ENCODE measurements at regions not wholly inside any gene's neighbourhood (a gene's known extent, or its start where the extent isn't known, plus 50 kb on each side); places are given as distances from the start of the nearest gene placed in this dataset.
"Not testable (repeated sequence)": the region's sequence is repeated elsewhere in the genome, so short reads cannot be mapped to it uniquely, and the experiment has no call there.

DNA sequence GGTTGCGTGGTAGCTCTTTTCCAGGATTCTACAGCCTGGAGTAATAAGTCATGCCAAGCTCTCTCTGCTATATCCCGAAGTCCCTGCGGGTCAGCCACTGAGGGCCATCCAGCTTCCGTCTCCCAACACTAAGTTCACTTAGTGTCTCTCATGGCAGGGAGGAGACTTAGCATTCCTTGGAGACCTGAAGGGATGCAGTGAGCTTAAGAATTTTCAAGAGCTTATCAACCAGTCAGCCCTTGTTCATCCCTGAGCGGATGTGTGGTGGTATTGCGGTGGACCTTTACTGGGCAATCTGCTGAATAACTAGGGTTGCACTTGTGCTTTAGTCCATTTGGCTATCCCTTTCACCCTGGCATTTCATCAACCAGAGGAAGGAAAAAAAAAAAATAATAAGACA, 85.8 kb upstream of the ADGRA3 start:
- TF ChIP-seq, protein P1, sequence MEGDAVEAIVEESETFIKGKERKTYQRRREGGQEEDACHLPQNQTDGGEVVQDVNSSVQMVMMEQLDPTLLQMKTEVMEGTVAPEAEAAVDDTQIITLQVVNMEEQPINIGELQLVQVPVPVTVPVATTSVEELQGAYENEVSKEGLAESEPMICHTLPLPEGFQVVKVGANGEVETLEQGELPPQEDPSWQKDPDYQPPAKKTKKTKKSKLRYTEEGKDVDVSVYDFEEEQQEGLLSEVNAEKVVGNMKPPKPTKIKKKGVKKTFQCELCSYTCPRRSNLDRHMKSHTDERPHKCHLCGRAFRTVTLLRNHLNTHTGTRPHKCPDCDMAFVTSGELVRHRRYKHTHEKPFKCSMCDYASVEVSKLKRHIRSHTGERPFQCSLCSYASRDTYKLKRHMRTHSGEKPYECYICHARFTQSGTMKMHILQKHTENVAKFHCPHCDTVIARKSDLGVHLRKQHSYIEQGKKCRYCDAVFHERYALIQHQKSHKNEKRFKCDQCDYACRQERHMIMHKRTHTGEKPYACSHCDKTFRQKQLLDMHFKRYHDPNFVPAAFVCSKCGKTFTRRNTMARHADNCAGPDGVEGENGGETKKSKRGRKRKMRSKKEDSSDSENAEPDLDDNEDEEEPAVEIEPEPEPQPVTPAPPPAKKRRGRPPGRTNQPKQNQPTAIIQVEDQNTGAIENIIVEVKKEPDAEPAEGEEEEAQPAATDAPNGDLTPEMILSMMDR (IDR thresholded peaks at IDR 0.05): not testable (repeated sequence)
- TF ChIP-seq POLR2A (IDR thresholded peaks at IDR 0.05): not testable (repeated sequence)
